Suppressor macrophage treated with lipopolysaccharide for 4 hours (primary cell): ENCODE measurements at regions not wholly inside any gene's neighbourhood (a gene's known extent, or its start where the extent isn't known, plus 50 kb on each side); places are given as distances from the start of the nearest gene placed in this dataset.

ENCODE experiments used
- DNase-seq: peaks from one replicate; pipeline ENCODE4 v3.0.0-alpha.2; 2020

- DNase-seq: no peak
Observed at GRCh38 chr1:108082738-108083562, 117.2 kb downstream of the SLC25A24 start.

GRCh38 chr1:108082001-108082400, 117.0 kb upstream of the VAV3 start:
- no peak for DNase-seq

GRCh38 chr1:108080448-108080847, 115.5 kb upstream of the VAV3 start:
- DNase-seq: no peak

- no peak for DNase-seq
Observed at GRCh38 chr1:108079440-108080025, 114.6 kb upstream of the VAV3 start.

- DNase-seq: no peak
Observed at GRCh38 chr1:108077991-108078390, 113.0 kb upstream of the VAV3 start.

- DNase-seq: peak; percentile 71
Observed at GRCh38 chr1:108075055-108075454, 110.1 kb upstream of the VAV3 start.

- no peak for DNase-seq
Observed at GRCh38 chr1:108072776-108073175, 107.8 kb upstream of the VAV3 start.

GRCh38 chr1:108072212-108072611, 107.2 kb upstream of the VAV3 start:
- peak; percentile 52 for DNase-seq

GRCh38 chr1:108071601-108072000, 106.6 kb upstream of the VAV3 start:
- no peak for DNase-seq

GRCh38 chr1:108070662-108071061, 105.7 kb upstream of the VAV3 start:
- DNase-seq: no peak

- no peak for DNase-seq
Observed at GRCh38 chr1:108067884-108068540, 103.0 kb upstream of the VAV3 start.

GRCh38 chr1:108066808-108067207, 101.8 kb upstream of the VAV3 start:
- no peak for DNase-seq

GRCh38 chr1:108064255-108064654, 99.3 kb upstream of the VAV3 start:
- DNase-seq: no peak

GRCh38 chr1:108063703-108064102, 98.7 kb upstream of the VAV3 start:
- peak; percentile 92 for DNase-seq

GRCh38 chr1:108059945-108060344, 95.0 kb upstream of the VAV3 start:
- peak; percentile 59 for DNase-seq

GRCh38 chr1:108057541-108057940, 92.6 kb upstream of the VAV3 start:
- peak; percentile 95 for DNase-seq

- DNase-seq: no peak
Observed at GRCh38 chr1:108056436-108056990, 91.5 kb upstream of the VAV3 start.

GRCh38 chr1:108055387-108055786, 90.4 kb upstream of the VAV3 start:
- DNase-seq: no peak

- no peak for DNase-seq
Observed at GRCh38 chr1:108054396-108054795, 89.4 kb upstream of the VAV3 start.

- DNase-seq: peak; percentile 88
Observed at GRCh38 chr1:108053270-108054013, 88.5 kb upstream of the VAV3 start.

- DNase-seq: no peak
Observed at GRCh38 chr1:108051631-108052377, 86.8 kb upstream of the VAV3 start.
